ENCODE measurements at regions not wholly inside any gene's neighbourhood (a gene's known extent, or its start where the extent isn't known, plus 50 kb on each side); places are given as distances from the start of the nearest gene placed in this dataset.

GRCh38 chr3:182568261-182568660 is 225.0 kb upstream of the ATP11B start:
- Mint-ChIP-seq H3K36me3 (no peaks in the 10 kb centered on the region), H3K4me3 (no peak overlapping the region), H3K4me1 (no peaks in the 10 kb centered on the region), H3K27ac (no peak overlapping the region), H3K9me3 (peaks cover 2% of the 10 kb centered on the region)
- no peak for ATAC-seq
- no peak for DNase-seq (ENCODE audit: low spot score in 2 of 2)

- peaks cover 9% of the 10 kb centered on the region for H3K9me3 Mint-ChIP-seq
- no peaks in the 10 kb centered on the region for H3K4me1 Mint-ChIP-seq
- H3K4me3 Mint-ChIP-seq, result no peak overlapping the region
- DNase-seq (ENCODE audit: low spot score in 2 of 2) (no peak), ATAC-seq (no peak)
- H3K27ac Mint-ChIP-seq, result no peak overlapping the region
- no peaks in the 10 kb centered on the region for H3K36me3 Mint-ChIP-seq
Measured at GRCh38 chr3:182568876-182569275, 224.4 kb upstream of the ATP11B start.

- DNase-seq (ENCODE audit: low spot score in 2 of 2) (no peak), ATAC-seq (no peak)
- Mint-ChIP-seq H3K4me3 (no peak overlapping the region), H3K36me3 (no peaks in the 10 kb centered on the region), H3K27ac (no peak overlapping the region), H3K4me1 (no peaks in the 10 kb centered on the region), H3K9me3 (peaks cover 15% of the 10 kb centered on the region)
Measured at GRCh38 chr3:182570946-182571594, 222.2 kb upstream of the ATP11B start.

DNA sequence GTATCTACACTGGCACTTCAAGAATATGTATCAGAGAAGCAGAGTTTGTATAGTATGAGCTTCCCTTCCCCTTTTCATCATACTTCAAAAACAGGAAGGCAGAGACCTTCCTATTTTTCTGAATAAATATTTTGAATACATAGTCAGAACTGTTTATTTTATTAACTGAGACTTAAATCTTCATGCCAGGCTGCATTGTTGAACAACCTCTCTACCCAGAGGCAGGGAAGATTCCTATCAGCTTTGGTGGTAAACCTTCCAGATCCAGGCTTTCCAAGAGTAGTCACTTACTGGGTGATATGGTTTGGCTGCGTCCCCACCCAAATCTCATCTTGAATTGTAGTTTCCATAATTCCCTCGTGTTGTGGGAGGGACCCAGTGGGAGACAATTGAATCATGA is 217.4 kb upstream of the ATP11B start:
- H3K9me3 Mint-ChIP-seq, result peaks cover 15% of the 10 kb centered on the region
- no peaks in the 10 kb centered on the region for H3K36me3 Mint-ChIP-seq
- H3K4me3 Mint-ChIP-seq, result no peak overlapping the region
- ATAC-seq (no peak), DNase-seq (ENCODE audit: low spot score in 2 of 2) (no peak)
- no peak overlapping the region for H3K27ac Mint-ChIP-seq
- H3K4me1 Mint-ChIP-seq, result no peaks in the 10 kb centered on the region

DNA sequence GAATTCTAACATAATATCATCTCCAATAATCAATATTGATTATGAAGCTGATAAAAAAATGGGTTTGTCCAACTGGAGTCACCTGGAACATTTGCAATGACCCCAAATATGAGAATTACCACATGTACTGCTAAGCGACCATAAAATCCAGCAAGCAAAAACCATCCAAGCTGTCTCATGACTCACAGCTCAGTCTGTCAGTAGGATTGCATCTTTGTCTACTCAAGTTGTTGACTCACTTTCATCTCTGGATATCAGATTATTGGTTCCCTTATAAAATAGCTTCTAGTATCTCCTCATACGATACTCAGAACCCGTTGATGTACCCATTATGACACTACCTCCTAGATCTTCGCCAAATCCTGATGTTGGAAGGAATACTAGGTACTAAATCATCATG is 209.8 kb upstream of the ATP11B start:
- H3K36me3 Mint-ChIP-seq, result no peaks in the 10 kb centered on the region
- no peak overlapping the region for H3K27ac Mint-ChIP-seq
- DNase-seq (ENCODE audit: low spot score in 2 of 2) (no peak), ATAC-seq (no peak)
- H3K4me3 Mint-ChIP-seq, result no peak overlapping the region
- no peaks in the 10 kb centered on the region for H3K4me1 Mint-ChIP-seq
- no peaks in the 10 kb centered on the region for H3K9me3 Mint-ChIP-seq

DNA sequence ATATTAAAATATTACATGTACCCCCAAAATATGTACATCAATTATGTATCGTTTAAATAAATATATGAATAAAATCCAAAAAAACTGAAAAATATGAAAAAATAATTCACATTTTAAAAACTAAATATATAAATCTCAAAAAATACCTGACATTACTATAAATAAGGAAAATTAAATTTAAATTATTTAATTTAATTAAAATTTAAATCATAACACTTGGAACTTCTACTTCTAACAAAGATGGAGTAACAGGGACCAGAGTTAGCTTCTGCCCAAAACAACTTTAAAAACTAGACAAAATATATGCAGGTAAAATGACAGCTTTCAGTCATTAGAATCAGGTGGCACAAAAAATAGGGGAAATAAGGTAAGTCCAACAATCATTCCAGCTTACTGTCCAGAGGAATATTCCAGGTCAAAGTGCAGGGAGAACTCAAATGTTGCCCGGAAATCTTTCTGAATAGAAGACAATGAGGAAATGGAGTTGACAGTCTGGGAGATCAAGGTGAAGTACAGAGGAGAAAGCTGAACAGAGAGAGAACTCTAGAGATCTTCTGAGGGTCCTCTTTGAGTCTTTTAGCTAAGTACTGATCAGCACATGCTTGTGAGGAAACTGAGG is 207.7 kb upstream of the ATP11B start:
- Mint-ChIP-seq H3K27ac (no peak overlapping the region), H3K4me1 (no peaks in the 10 kb centered on the region), H3K4me3 (no peak overlapping the region), H3K9me3 (no peaks in the 10 kb centered on the region), H3K36me3 (no peaks in the 10 kb centered on the region)
- DNase-seq (ENCODE audit: low spot score in 2 of 2) (no peak), ATAC-seq (no peak)

GRCh38 chr3:182592747-182593146 is 200.6 kb upstream of the ATP11B start:
- H3K9me3 Mint-ChIP-seq, result no peaks in the 10 kb centered on the region
- no peak overlapping the region for H3K27ac Mint-ChIP-seq
- no peak overlapping the region for H3K4me3 Mint-ChIP-seq
- no peaks in the 10 kb centered on the region for H3K4me1 Mint-ChIP-seq
- ATAC-seq (no peak), DNase-seq (ENCODE audit: low spot score in 2 of 2) (no peak)
- no peaks in the 10 kb centered on the region for H3K36me3 Mint-ChIP-seq

DNA sequence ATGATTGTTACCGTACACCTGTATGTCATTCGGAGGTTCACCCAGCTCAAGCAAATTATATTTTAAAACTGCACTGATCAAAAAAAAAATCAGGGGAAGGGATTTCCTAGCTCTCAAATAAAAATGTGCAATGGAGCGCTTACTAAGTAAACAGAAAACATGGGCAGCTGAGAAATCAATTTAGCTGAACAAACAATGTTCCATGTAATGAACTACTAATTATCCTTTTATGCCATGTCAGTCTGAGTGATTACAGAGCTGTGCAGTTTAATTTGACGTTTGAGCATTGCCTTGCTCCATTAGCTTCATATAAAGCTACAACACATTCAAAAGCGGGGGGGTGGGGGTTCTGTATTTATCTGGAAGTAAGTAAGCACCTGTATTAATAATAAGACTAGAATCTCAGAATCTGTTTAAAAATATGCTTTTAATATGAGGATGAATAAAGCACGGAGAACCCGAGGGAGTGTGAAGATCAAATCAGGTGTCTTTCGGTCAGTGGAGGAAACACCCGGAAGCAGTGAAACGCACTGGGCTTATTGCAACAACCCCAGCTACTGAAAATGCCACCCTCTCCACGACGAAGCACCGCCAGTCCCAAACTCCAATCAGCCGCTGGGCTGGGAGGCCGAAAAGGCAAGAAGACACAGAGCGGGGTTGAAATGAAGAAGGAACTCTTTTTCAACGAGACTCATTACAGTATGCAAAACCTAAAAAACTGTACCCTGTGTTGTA is 196.5 kb upstream of the ATP11B start:
- Mint-ChIP-seq H3K4me3 (no peak overlapping the region), H3K9me3 (no peaks in the 10 kb centered on the region), H3K27ac (no peak overlapping the region), H3K36me3 (no peaks in the 10 kb centered on the region), H3K4me1 (no peaks in the 10 kb centered on the region)
- ATAC-seq (no peak), DNase-seq (ENCODE audit: low spot score in 2 of 2) (no peak)

GRCh38 chr3:182597621-182598041 is 195.7 kb upstream of the ATP11B start:
- no peak for ATAC-seq
- Mint-ChIP-seq H3K4me1 (no peaks in the 10 kb centered on the region), H3K27ac (no peak overlapping the region), H3K4me3 (no peak overlapping the region), H3K9me3 (no peaks in the 10 kb centered on the region), H3K36me3 (no peaks in the 10 kb centered on the region)
- no peak for DNase-seq (ENCODE audit: low spot score in 2 of 2)

GRCh38 chr3:182601597-182601996 is 191.7 kb upstream of the ATP11B start:
- DNase-seq (ENCODE audit: low spot score in 2 of 2) (no peak), ATAC-seq (peak; percentile 27)
- Mint-ChIP-seq H3K27ac (no peak overlapping the region), H3K4me1 (no peaks in the 10 kb centered on the region), H3K9me3 (no peaks in the 10 kb centered on the region), H3K36me3 (no peaks in the 10 kb centered on the region), H3K4me3 (no peak overlapping the region)

GRCh38 chr3:182603501-182603900 is 189.8 kb upstream of the ATP11B start:
- no peaks in the 10 kb centered on the region for H3K9me3 Mint-ChIP-seq

GRCh38 chr3:182605882-182606611 is 187.3 kb upstream of the ATP11B start:
- Mint-ChIP-seq H3K27ac (no peak overlapping the region), H3K36me3 (no peaks in the 10 kb centered on the region), H3K4me1 (no peaks in the 10 kb centered on the region), H3K9me3 (no peaks in the 10 kb centered on the region), H3K4me3 (no peak overlapping the region)
- no peak for ATAC-seq
- DNase-seq (ENCODE audit: low spot score in 2 of 2), result no peak

More at GRCh38 chr3:182603501-182603900, 189.8 kb upstream of the ATP11B start:
- ATAC-seq, result no peak
- no peaks in the 10 kb centered on the region for H3K4me1 Mint-ChIP-seq
- H3K36me3 Mint-ChIP-seq, result no peaks in the 10 kb centered on the region
- no peak for DNase-seq (ENCODE audit: low spot score in 2 of 2)
- H3K27ac Mint-ChIP-seq, result no peak overlapping the region
- no peak overlapping the region for H3K4me3 Mint-ChIP-seq

GRCh38 chr3:182606905-182607504 is 186.3 kb upstream of the ATP11B start:
- H3K4me1 Mint-ChIP-seq, result no peaks in the 10 kb centered on the region
- H3K9me3 Mint-ChIP-seq, result no peaks in the 10 kb centered on the region
- H3K36me3 Mint-ChIP-seq, result no peaks in the 10 kb centered on the region
- H3K27ac Mint-ChIP-seq, result no peak overlapping the region
- ATAC-seq (no peak), DNase-seq (ENCODE audit: low spot score in 2 of 2) (no peak)
- no peak overlapping the region for H3K4me3 Mint-ChIP-seq

- no peak overlapping the region for H3K4me3 Mint-ChIP-seq
- H3K27ac Mint-ChIP-seq, result no peak overlapping the region
- H3K4me1 Mint-ChIP-seq, result no peaks in the 10 kb centered on the region
- no peaks in the 10 kb centered on the region for H3K9me3 Mint-ChIP-seq
- ATAC-seq (no peak), DNase-seq (ENCODE audit: low spot score in 2 of 2) (no peak)
- H3K36me3 Mint-ChIP-seq, result no peaks in the 10 kb centered on the region
Measured at GRCh38 chr3:182608832-182609231, 184.5 kb upstream of the ATP11B start.

DNA sequence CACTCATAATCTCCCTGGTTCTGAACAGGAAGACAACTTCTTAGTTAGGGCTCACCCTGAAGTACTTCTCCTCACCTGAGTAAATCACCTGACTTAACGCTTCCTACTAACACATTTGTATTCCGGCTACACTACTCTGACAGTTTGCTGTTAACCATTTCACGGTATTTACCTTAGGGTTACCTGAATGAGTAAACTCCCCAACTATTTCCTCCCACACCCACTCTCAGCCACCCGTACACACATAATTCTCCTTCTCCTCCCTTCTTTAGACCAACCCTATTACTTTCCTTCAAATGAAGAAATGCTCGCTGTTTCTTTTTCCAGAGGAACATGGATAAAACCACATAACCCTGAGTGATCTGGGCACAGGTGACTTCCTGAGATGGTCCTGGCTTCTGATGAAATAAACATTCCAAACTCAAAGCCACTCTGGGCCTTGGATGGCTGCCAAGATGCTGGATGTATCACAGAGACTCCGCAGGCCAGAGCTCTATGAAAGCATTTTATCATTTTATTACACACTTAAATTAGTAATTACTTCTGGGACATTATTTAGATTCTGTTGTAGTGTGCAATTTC is 183.6 kb upstream of the ATP11B start:
- Mint-ChIP-seq H3K9me3 (no peaks in the 10 kb centered on the region), H3K4me1 (no peaks in the 10 kb centered on the region), H3K36me3 (no peaks in the 10 kb centered on the region), H3K4me3 (no peak overlapping the region), H3K27ac (no peak overlapping the region)
- no peak for DNase-seq (ENCODE audit: low spot score in 2 of 2)
- no peak for ATAC-seq
